ENCODE measurements at regions not wholly inside any gene's neighbourhood (a gene's known extent, or its start where the extent isn't known, plus 50 kb on each side); places are given as distances from the start of the nearest gene placed in this dataset.
"Not testable (repeated sequence)": the region's sequence is repeated elsewhere in the genome, so short reads cannot be mapped to it uniquely, and the experiment has no call there.

DNA sequence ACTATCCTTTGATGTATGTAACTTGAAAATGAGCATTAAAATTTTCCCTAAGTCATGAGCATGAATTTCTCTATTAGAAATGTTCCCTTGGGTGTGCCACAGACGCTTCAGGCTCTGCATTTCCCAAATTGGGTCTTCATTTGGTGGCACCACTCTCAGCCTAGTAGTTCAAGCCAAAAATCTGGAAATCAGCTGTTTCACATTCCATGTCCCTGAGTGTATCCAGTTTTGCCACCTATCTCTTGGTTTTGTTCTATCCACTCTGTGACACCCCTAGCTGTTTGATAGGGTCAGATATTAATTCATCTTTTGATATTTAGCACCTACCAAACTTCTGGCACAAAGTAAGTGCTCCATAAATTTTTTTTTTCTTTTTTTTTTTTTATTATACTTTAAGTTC, 89.5 kb upstream of the DPH5 start:
- no peaks in the 10 kb centered on the region for H3K36me3 ChIP-seq
- no peaks in the 10 kb centered on the region for H3K27me3 ChIP-seq
- TF ChIP-seq, protein P1, sequence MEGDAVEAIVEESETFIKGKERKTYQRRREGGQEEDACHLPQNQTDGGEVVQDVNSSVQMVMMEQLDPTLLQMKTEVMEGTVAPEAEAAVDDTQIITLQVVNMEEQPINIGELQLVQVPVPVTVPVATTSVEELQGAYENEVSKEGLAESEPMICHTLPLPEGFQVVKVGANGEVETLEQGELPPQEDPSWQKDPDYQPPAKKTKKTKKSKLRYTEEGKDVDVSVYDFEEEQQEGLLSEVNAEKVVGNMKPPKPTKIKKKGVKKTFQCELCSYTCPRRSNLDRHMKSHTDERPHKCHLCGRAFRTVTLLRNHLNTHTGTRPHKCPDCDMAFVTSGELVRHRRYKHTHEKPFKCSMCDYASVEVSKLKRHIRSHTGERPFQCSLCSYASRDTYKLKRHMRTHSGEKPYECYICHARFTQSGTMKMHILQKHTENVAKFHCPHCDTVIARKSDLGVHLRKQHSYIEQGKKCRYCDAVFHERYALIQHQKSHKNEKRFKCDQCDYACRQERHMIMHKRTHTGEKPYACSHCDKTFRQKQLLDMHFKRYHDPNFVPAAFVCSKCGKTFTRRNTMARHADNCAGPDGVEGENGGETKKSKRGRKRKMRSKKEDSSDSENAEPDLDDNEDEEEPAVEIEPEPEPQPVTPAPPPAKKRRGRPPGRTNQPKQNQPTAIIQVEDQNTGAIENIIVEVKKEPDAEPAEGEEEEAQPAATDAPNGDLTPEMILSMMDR (IDR thresholded peaks at IDR 0.05): no peak

DNA sequence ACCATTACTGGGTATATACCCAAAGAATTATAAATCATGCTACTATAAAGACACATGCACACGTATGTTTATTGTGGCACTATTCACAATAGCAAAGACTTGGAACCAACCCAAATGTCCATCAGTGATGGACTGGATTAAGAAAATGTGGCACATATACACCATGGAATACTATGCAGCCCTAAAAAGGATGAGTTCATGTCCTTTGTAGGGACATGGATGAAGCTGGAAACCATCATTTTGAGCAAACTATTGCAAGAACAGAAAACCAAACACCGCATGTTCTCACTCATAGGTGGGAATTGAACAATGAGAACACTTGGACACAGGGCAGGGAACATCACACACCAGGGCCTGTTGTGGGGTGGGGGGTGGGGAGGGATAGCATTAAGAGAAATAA, 88.5 kb upstream of the DPH5 start:
- DNase-seq; H3K4me3 ChIP-seq; H3K27ac ChIP-seq; H3K36me3 ChIP-seq; H3K9me3 ChIP-seq; H3K27me3 ChIP-seq; H3K4me1 ChIP-seq; intact Hi-C loops (cut with DNase I; ENCODE audit: low total_unique reads): not testable (repeated sequence)

More for the DNA sequence above, 89.5 kb upstream of the DPH5 start:
- H3K9me3 ChIP-seq: no peaks in the 10 kb centered on the region
- no peaks in the 10 kb centered on the region for H3K4me1 ChIP-seq
- H3K27ac ChIP-seq: no peak overlapping the region
- no peak for DNase-seq
- H3K4me3 ChIP-seq: no peak overlapping the region
- intact Hi-C loops (cut with DNase I; ENCODE audit: low total_unique reads): no loop called here

DNA sequence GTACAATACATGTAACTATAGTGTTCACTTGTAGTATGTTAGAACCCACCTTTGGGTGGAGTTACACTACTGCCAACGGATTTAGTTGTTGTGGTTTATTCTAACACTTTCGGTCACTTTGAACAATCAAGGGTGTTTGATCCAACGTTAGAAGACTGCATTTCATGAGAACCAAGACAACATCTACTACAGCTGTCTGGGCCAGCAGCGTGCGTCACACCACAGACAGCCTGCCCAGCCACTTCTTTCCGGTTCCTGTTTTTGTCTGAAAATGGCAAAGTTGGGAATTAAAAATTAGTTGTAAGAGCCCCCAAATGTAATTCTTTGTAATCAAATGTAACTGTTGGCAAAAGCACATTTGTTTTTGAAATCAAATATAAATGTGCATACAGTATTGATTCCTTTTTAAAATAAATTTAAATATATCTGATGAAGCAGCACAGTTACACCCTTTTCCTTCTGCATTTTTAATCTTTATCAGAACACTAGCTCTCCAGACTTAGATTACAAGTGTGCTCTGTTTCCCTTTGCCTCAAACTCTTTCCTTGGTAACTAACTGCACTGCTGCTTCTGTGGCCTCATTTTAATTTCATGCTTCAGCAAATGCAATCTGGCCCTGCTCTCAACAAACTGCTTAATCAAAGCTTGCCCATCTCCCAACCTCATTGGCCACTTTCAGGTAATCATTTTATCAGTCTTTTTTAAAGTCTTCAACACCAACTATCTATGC, 86.6 kb upstream of the DPH5 start:
- H3K4me1 ChIP-seq: no peaks in the 10 kb centered on the region
- DNase-seq: peak; percentile 52 to 74
- H3K27me3 ChIP-seq: no peaks in the 10 kb centered on the region
- intact Hi-C loops (cut with DNase I; ENCODE audit: low total_unique reads): no loop called here
- H3K4me3 ChIP-seq: no peak overlapping the region
- no peaks in the 10 kb centered on the region for H3K36me3 ChIP-seq
- H3K9me3 ChIP-seq: no peaks in the 10 kb centered on the region
- TF ChIP-seq, protein P1 (IDR thresholded peaks at IDR 0.05): no peak
- H3K27ac ChIP-seq: no peak overlapping the region

DNA sequence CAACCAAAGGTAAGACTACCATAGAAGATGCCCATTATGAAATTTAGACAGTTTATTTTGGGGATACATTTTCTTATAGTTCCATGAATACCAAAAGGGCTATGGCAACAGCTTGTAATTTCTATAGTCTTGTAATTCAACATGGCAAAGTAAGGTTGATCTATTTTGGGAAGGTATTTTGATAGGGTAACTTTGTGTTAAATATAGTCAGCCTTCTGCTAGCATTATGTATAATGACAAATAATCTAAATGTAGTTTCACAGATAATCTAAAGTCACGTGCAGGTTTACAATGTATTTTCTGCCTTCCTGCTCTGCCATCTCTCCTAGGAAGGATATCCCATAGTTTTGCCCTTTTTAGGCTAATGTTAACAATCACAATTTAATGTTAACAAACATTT, 85.9 kb upstream of the DPH5 start:
- no peaks in the 10 kb centered on the region for H3K4me1 ChIP-seq
- no peak for DNase-seq
- TF ChIP-seq, protein P1 (IDR thresholded peaks at IDR 0.05): no peak
- H3K36me3 ChIP-seq: no peaks in the 10 kb centered on the region
- H3K4me3 ChIP-seq: no peak overlapping the region
- H3K27me3 ChIP-seq: no peaks in the 10 kb centered on the region
- no peak overlapping the region for H3K27ac ChIP-seq
- intact Hi-C loops (cut with DNase I; ENCODE audit: low total_unique reads): no loop called here
- H3K9me3 ChIP-seq: no peaks in the 10 kb centered on the region

DNA sequence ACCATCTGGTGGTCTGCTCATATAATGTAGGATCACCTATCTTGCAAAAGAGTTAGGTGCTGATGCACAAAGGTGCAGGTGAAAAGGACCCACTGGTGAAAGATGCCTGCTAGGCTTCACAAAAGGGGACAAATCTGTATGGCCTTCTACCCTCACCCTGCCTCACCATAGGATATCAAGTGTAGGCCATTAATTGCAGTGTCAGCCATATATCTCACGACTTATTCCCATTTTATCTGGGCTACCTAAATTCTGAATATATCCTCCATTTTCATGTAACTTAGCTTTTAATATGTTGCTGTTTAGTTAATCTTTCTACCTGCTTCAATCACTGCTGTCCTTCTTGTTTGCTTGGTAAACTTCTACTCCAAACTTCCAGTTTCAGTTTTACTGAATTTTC, 84.2 kb upstream of the DPH5 start:
- intact Hi-C loops (cut with DNase I; ENCODE audit: low total_unique reads): no loop called here
- no peaks in the 10 kb centered on the region for H3K36me3 ChIP-seq
- TF ChIP-seq, protein P1 (IDR thresholded peaks at IDR 0.05): no peak
- H3K9me3 ChIP-seq: no peaks in the 10 kb centered on the region
- H3K4me1 ChIP-seq: no peaks in the 10 kb centered on the region
- no peaks in the 10 kb centered on the region for H3K27me3 ChIP-seq
- no peak for DNase-seq
- no peak overlapping the region for H3K4me3 ChIP-seq
- no peak overlapping the region for H3K27ac ChIP-seq

DNA sequence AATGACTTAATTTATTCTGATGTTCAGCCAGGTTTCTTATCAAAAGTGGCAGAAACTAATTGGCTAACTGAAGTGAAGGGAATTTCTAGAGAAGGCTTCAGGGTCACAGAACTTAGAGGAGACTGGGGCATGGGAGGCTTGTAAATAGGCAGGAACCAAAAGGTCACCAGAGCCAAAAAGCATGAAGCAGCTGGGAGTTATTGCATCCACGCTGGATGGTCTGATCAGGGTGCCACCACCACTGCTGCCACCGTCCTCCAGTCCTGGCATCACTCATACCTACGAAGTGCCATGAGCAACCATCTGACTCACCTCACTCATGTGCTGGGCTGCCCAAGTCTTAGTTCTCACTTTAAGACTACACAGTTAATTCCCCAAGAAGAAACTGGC, 82.5 kb upstream of the DPH5 start:
- DNase-seq: no peak
- intact Hi-C loops (cut with DNase I; ENCODE audit: low total_unique reads): no loop called here
- Histone ChIP-seq H3K36me3 (no peaks in the 10 kb centered on the region), H3K4me3 (no peak overlapping the region), H3K4me1 (no peaks in the 10 kb centered on the region), H3K27ac (no peak overlapping the region), H3K9me3 (no peaks in the 10 kb centered on the region), H3K27me3 (no peaks in the 10 kb centered on the region)
- TF ChIP-seq, protein P1 (IDR thresholded peaks at IDR 0.05): no peak

All from tibial artery (tissue), 4 donors.